CD14-positive monocyte (primary cell): ENCODE measurements at regions not wholly inside any gene's neighbourhood (a gene's known extent, or its start where the extent isn't known, plus 50 kb on each side); places are given as distances from the start of the nearest gene placed in this dataset.

Experiments
- DNase-seq, 3 donors: peaks; one replicate each; pipeline ENCODE4 v3.0.0-alpha.2; 2011 to 2022
- H2AFZ ChIP-seq: 2 replicates; pipeline ENCODE4 v1.6.0; 2012; ENCODE audit warnings: mild to moderate bottlenecking, low read depth, low read length, inconsistent platforms; ENCODE audit not compliant: insufficient read depth, poor library complexity, severe bottlenecking
- H3K27ac ChIP-seq, 2 donors: 1 replicate in 1 of 2; 2 replicates in 1 of 2; pipeline ENCODE4 v1.5.1; 2012 to 2013; ENCODE audit warnings: low read length in 2 of 2, control low read depth in 1 of 2, inconsistent platforms in 1 of 2, low read depth in 1 of 2, mild to moderate bottlenecking in 1 of 2
- H3K27me3 ChIP-seq, 2 donors: one replicate each; pipeline versions ENCODE4 v1.6.0 to v1.6.1; 2011 to 2013; ENCODE audit warnings: low read length in 2 of 2; ENCODE audit not compliant: control insufficient read depth in 2 of 2, insufficient read depth in 2 of 2
- H3K36me3 ChIP-seq, 2 donors: replicated peaks in 1 of 2; 1 replicate in 1 of 2; 2 replicates in 1 of 2; pipeline versions ENCODE4 v1.5.1 to v1.6.1; 2012 to 2013; ENCODE audit warnings: low read length in 2 of 2, control low read depth in 1 of 2, inconsistent platforms in 1 of 2, mild to moderate bottlenecking in 1 of 2; ENCODE audit not compliant: insufficient read depth in 2 of 2, control insufficient read depth in 1 of 2
- H3K4me1 ChIP-seq, 2 donors: 1 replicate in 1 of 2; 2 replicates in 1 of 2; pipeline versions ENCODE4 v1.5.1 to v1.6.1; 2012 to 2013; ENCODE audit warnings: low read length in 2 of 2, control low read depth in 1 of 2, inconsistent platforms in 1 of 2, mild to moderate bottlenecking in 1 of 2, moderate library complexity in 1 of 2; ENCODE audit not compliant: insufficient read depth in 2 of 2, control insufficient read depth in 1 of 2
- H3K4me2 ChIP-seq: replicated peaks from 2 replicates; pipeline ENCODE3; 2012; ENCODE audit warnings: low read length, moderate library complexity, mild to moderate bottlenecking; ENCODE audit not compliant: poor library complexity, severe bottlenecking; ENCODE audit errors: extremely low read depth
- H3K4me3 ChIP-seq, 3 experiments: fragments of 200-600 bp in 1 of 3; sonication (generic) in 1 of 3; replicated peaks in 1 of 3; 1 replicate in 2 of 3; 2 replicates in 1 of 3; pipeline ENCODE4 v1.5.1; 2011 to 2013; ENCODE audit warnings: low read length in 3 of 3, mild to moderate bottlenecking in 3 of 3, control low read depth in 2 of 3, low read depth in 2 of 3, inconsistent platforms in 1 of 3, moderate library complexity in 1 of 3
- H3K79me2 ChIP-seq: 2 replicates; pipeline ENCODE4 v1.6.0; 2012; ENCODE audit warnings: mild to moderate bottlenecking, control low read depth, inconsistent platforms, low read length, moderate library complexity; ENCODE audit not compliant: insufficient read depth
- H3K9ac ChIP-seq: 2 replicates; pipeline ENCODE4 v1.6.0; 2017; ENCODE audit warnings: low read length, mild to moderate bottlenecking; ENCODE audit not compliant: insufficient read depth, poor library complexity, severe bottlenecking
- H3K9me3 ChIP-seq, 2 donors: replicated peaks in 1 of 2; 1 replicate in 1 of 2; 2 replicates in 1 of 2; pipeline versions ENCODE4 v1.5.1 to v1.6.1; 2012 to 2013; ENCODE audit warnings: low read length in 2 of 2, control low read depth in 1 of 2; ENCODE audit not compliant: control insufficient read depth in 1 of 2, insufficient read depth in 1 of 2
- H4K20me1 ChIP-seq: 2 replicates; pipeline ENCODE4 v1.6.0; 2012; ENCODE audit warnings: mild to moderate bottlenecking, low read length, control low read depth, moderate library complexity; ENCODE audit not compliant: insufficient read depth
- H3K27ac Mint-ChIP-seq, 7 donors: one replicate each; pipeline ENCODE4 v1.8.0; 2020; ENCODE audit warnings: mild to moderate bottlenecking in 7 of 7, mixed read lengths in 7 of 7, moderate library complexity in 6 of 7, inconsistent platforms in 2 of 7
- H3K27me3 Mint-ChIP-seq, 3 donors: one replicate each; pipeline ENCODE4 v1.8.0; 2021 to 2022; ENCODE audit warnings: low read depth in 3 of 3, mild to moderate bottlenecking in 3 of 3, mixed read lengths in 3 of 3, moderate library complexity in 3 of 3, inconsistent platforms in 1 of 3
- H3K36me3 Mint-ChIP-seq, 2 donors: one replicate each; pipeline ENCODE4 v1.8.0; 2020; ENCODE audit warnings: mixed read lengths in 2 of 2, inconsistent platforms in 1 of 2, mild to moderate bottlenecking in 1 of 2
- H3K4me1 Mint-ChIP-seq: one replicate; pipeline ENCODE4 v1.8.0; 2020; ENCODE audit warnings: mild to moderate bottlenecking, mixed read lengths
- H3K4me3 Mint-ChIP-seq, 2 donors: one replicate each; pipeline ENCODE4 v1.8.0; 2020; ENCODE audit warnings: mild to moderate bottlenecking in 2 of 2, mixed read lengths in 2 of 2, moderate library complexity in 1 of 2
- H3K9me3 Mint-ChIP-seq, 7 donors: one replicate each; pipeline ENCODE4 v1.8.0; 2020 to 2022; ENCODE audit warnings: mixed read lengths in 7 of 7, mild to moderate bottlenecking in 6 of 7, moderate library complexity in 6 of 7, inconsistent platforms in 2 of 7
- WGBS: methylation state at CpG from one replicate; pipeline ENCODE4 v1.1.5; 2013; ENCODE audit warnings: missing lambda C conversion rate; ENCODE audit not compliant: insufficient coverage; 5-methylcytosine and 5-hydroxymethylcytosine counted together
- intact Hi-C, 2 donors: fragments of 100-400 bp; cut with micrococcal nuclease; formaldehyde crosslinking; loops; one replicate each; pipeline versions ENCODE4 v1.15.0 to v1.15.1; 2023
- TF ChIP-seq, protein P1 (sequence below): fragments of 200-600 bp; IDR thresholded peaks from one replicate; pipeline ENCODE4 v1.8.0; 2022; ENCODE audit warnings: antibody characterized with exemption, mild to moderate bottlenecking

DNA sequence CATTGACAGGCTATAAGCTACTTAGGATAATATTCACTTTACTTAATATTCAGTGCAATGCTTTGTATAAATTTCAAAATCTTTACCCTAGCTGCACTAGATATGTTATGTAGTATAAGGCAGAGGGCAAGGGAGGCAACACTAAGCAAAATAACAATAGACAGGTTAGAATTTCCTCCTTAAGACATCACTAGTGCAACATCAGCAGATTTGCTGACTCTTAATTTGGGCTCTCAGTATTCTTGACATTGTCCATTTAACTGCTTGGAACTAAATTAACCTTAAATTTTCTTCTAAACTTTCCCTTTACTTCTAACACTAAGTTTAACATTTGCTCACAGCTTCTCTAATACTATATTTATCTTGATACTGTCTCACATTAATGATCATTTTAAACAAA, 273.9 kb downstream of the DIO2 start:
- no peak overlapping the region for H3K27ac ChIP-seq
- no peak overlapping the region for H3K9ac ChIP-seq
- no peak overlapping the region for H3K4me3 Mint-ChIP-seq
- no peaks in the 10 kb centered on the region for H3K27me3 ChIP-seq
- H4K20me1 ChIP-seq = no peaks in the 10 kb centered on the region
- no peak for DNase-seq
- H3K27me3 Mint-ChIP-seq = peaks cover 0 to 1% (median 0%) of the 10 kb centered on the region in 3 donors
- H3K4me1 ChIP-seq = no peaks in the 10 kb centered on the region
- H3K79me2 ChIP-seq = no peaks in the 10 kb centered on the region
- intact Hi-C loops = no loop called here
- no peaks in the 10 kb centered on the region for H3K36me3 Mint-ChIP-seq
- no peak overlapping the region for H2AFZ ChIP-seq
- H3K9me3 ChIP-seq = no peaks in the 10 kb centered on the region
- H3K4me2 ChIP-seq = no peak overlapping the region
- H3K4me1 Mint-ChIP-seq = no peaks in the 10 kb centered on the region
- H3K27ac Mint-ChIP-seq = no peak overlapping the region
- H3K9me3 Mint-ChIP-seq = peaks cover 0 to 10% (median 4%) of the 10 kb centered on the region in 7 donors
- TF ChIP-seq, protein P1, sequence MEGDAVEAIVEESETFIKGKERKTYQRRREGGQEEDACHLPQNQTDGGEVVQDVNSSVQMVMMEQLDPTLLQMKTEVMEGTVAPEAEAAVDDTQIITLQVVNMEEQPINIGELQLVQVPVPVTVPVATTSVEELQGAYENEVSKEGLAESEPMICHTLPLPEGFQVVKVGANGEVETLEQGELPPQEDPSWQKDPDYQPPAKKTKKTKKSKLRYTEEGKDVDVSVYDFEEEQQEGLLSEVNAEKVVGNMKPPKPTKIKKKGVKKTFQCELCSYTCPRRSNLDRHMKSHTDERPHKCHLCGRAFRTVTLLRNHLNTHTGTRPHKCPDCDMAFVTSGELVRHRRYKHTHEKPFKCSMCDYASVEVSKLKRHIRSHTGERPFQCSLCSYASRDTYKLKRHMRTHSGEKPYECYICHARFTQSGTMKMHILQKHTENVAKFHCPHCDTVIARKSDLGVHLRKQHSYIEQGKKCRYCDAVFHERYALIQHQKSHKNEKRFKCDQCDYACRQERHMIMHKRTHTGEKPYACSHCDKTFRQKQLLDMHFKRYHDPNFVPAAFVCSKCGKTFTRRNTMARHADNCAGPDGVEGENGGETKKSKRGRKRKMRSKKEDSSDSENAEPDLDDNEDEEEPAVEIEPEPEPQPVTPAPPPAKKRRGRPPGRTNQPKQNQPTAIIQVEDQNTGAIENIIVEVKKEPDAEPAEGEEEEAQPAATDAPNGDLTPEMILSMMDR = no peak
- H3K4me3 ChIP-seq = no peak overlapping the region
- H3K36me3 ChIP-seq = no peaks in the 10 kb centered on the region

DNA sequence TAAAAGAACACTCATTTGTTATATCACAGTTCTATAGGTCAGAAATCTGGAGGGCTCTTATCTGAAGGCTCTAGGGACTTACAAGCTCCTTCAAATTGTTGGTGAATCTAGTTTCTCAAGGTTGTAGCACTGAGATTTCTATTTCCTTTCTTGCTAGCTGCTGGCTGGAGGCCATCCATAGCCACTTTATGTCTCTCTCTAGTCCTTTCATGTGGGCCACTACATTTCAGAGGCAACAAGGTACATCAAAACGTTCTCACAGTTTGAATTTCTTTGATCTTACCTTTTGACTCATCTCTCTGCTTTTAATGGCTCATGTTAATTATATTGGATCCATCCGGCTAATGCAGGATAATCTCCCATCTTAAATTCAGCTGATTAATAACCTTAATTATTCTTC, 286.8 kb downstream of the DIO2 start:
- no peaks in the 10 kb centered on the region for H3K36me3 Mint-ChIP-seq
- Histone ChIP-seq H3K79me2 (no peaks in the 10 kb centered on the region), H3K36me3 (no peaks in the 10 kb centered on the region), H2AFZ (no peak overlapping the region), H3K9ac (no peak overlapping the region), H3K4me2 (no peak overlapping the region), H4K20me1 (no peaks in the 10 kb centered on the region), H3K9me3 (peaks cover 6 to 11% of the 10 kb centered on the region in 2 donors), H3K4me3 (no peak overlapping the region), H3K27me3 (no peaks in the 10 kb centered on the region), H3K4me1 (no peaks in the 10 kb centered on the region), H3K27ac (no peak overlapping the region)
- intact Hi-C loops = no loop called here
- WGBS = 25% methylated on average over 1 of the region's 2 CpGs
- DNase-seq = no peak
- H3K4me3 Mint-ChIP-seq = no peak overlapping the region
- H3K9me3 Mint-ChIP-seq = peaks cover 2 to 17% (median 6%) of the 10 kb centered on the region in 7 donors
- H3K27ac Mint-ChIP-seq = no peak overlapping the region
- peaks cover 0 to 2% (median 0%) of the 10 kb centered on the region in 3 donors for H3K27me3 Mint-ChIP-seq
- TF ChIP-seq, protein P1 = no peak
- H3K4me1 Mint-ChIP-seq = no peaks in the 10 kb centered on the region
